Inflammatory macrophage treated with lipopolysaccharide for 1 hour (primary cell): ENCODE measurements at regions not wholly inside any gene's neighbourhood (a gene's known extent, or its start where the extent isn't known, plus 50 kb on each side); places are given as distances from the start of the nearest gene placed in this dataset.

Experiments used
- DNase-seq, 2 donors: peaks; one replicate each; pipeline ENCODE4 v3.0.0-alpha.2; 2020 to 2022

DNA sequence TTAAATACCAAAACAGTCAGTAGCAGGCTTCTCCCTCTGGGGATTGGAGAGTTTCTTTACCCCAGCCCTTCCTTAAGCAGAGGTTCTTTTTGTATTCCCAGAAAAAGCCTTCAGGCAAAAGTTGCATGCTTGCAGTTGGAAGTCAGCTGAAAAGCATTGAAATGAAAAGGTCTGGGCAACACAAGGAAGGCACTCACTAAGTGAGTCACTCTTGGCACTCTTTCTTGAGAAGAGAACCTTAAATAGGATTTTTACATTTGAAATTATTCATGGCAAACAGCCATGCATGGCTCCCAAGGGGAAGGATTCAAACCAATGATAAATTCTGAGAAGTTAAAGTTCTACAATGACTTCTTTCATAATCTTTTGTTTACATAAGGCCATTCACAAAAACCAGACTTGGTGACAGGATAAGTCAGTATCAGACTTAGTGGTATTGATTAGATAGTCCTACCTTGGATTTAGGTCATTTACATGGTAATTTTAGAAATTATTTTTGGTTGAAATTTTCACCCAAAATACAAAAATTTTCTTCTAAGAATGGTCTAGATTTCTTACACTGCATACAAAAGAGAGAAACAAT, 2068.9 kb downstream of the PCDH7 start:
- DNase-seq = no peak

DNA sequence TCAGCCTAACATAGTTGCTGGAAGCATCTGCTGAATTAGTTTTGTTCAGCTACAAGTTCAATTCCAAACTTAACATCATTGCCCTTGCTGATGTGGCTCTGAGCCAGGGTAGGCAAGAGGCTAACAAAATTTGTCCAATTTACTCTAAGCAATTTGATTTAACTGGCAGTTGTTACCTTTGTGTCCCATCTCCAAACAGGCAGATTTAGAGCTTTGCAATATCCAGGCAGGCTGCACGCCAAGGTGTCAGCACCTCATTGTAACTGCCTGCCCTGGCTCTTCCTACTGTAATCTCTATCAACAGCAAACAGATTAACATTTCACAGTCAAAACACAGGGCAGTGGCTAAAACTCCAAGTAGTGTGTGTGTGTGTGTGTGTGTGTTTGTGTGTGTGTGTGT, 2070.6 kb downstream of the PCDH7 start:
- no peak for DNase-seq

- DNase-seq = no peak
These were observed 2078.4 kb downstream of the PCDH7 start for GRCh38 chr4:32798471-32799159.

- DNase-seq = no peak
These were observed 2104.2 kb downstream of the PCDH7 start for GRCh38 chr4:32824336-32824735.

DNA sequence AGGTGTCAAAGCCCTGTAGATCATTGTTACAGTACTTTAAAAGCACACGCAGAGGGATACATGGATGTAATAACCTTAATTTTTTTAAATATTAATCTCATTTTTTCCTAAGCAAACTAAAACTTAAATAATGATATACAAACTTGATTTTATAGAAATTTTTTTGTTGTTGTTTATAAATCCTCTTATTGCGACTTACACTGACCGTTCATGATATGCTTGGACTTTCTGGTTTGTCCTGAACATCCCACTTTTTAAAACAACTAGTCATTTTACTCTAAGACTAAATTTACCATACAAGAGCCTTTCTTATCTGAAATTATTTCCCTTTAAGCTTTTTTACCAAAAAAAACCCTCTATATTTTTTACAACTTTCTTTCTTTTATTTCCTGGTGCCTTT, 2106.0 kb downstream of the PCDH7 start:
- no peak for DNase-seq

DNA sequence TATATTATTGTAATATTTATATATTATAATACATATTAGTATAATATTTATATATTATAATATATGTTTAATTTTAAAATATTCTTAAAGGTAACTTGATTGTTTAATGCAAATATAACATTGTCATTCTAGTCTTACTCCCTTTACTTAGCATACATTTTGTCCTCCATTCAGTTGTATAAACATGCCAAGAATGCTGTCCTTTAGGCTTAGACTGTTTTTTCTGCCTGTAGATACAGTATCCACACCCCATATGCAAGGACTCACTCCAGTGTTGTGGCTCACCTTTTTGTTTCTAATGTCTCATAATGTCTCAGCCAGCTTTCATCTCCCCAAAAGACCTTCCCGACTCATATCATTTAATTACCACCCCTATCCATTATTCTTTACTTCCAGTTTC, 2110.0 kb downstream of the PCDH7 start:
- DNase-seq = no peak

GRCh38 chr4:32831104-32831503, 2110.9 kb downstream of the PCDH7 start:
- DNase-seq = no peak

DNA sequence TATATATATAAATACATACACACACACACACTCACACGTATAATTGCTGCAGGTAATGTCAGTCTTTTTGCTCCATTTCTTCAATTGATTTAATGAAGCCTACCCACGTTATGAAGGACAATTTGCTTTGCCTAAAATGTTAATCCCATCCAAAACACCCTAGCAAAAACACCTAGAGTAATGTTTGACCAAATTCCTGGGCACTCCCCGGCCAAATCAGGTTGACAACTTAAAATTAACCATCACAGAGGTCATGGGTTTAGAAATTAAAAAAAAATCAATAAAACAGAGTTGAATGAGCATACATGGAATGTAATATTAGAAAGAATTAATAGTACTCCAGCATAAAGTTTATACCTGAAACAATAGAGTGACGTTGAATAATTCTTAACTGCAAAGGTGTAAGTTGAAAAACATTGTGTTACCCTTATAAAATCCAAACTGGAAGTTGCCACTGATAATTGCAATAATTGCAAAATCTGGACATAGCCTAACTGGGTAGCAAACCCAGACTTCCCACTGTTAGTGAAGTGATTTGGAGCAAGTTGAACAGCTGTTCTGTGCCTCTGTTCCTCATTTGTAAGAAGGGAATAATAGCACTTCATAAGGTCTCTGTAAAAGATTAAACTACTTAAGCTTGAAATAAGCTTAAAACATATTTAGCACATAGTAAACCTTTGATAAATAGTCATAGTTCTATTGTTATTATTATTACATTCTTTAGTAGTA, 2120.5 kb downstream of the PCDH7 start:
- DNase-seq = no peak

- DNase-seq = no peak
These were observed 2121.0 kb downstream of the PCDH7 start for GRCh38 chr4:32841217-32841616.

GRCh38 chr4:32847461-32847860, 2127.3 kb downstream of the PCDH7 start:
- no peak for DNase-seq

DNA sequence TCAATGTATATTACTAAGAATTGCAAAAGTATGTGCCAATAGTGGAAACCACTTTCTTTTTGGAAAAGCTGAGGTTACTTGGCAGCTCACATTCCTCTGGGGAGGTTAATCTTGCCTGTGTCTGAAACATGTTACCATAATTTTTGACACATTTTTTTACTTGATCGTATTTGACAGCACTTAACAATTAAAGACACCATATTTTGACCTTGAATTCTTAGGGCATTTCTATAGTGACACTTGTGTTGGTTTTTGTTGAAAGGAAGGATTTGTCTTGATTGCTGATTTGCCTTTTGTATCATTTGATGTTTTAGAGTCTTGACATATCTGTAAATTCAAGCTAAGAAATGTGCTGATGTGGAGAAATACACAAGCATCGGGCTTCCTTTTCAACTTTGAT, 2135.5 kb downstream of the PCDH7 start:
- DNase-seq = no peak

- no peak for DNase-seq
These were observed 2138.2 kb downstream of the PCDH7 start for GRCh38 chr4:32858361-32858760.

- no peak for DNase-seq
These were observed 2138.8 kb downstream of the PCDH7 start for GRCh38 chr4:32858971-32859370.

- no peak for DNase-seq
These were observed 2144.7 kb downstream of the PCDH7 start for GRCh38 chr4:32864713-32865351.

GRCh38 chr4:32876546-32876945, 2156.4 kb downstream of the PCDH7 start:
- DNase-seq = no peak

GRCh38 chr4:32879913-32880312, 2159.7 kb downstream of the PCDH7 start:
- DNase-seq = no peak

DNA sequence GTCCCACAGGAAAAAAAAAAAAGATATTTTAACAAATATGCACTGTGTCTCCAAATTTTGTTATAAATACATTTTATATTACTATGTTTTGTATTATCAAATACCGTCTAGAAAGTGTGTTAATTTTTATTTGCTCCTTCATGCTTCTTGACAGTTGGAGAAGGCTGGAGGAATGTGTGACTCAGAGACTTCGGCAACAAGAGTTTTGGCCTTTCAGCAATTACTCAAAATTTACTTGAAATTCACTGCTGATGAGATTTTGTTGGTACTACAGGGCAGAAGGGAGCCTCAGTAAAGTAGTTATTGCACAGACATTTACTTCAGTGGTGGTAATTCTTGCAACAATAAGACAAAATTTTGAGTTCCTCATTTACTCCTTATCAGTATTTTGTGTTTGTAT, 2164.0 kb downstream of the PCDH7 start:
- DNase-seq = no peak

DNA sequence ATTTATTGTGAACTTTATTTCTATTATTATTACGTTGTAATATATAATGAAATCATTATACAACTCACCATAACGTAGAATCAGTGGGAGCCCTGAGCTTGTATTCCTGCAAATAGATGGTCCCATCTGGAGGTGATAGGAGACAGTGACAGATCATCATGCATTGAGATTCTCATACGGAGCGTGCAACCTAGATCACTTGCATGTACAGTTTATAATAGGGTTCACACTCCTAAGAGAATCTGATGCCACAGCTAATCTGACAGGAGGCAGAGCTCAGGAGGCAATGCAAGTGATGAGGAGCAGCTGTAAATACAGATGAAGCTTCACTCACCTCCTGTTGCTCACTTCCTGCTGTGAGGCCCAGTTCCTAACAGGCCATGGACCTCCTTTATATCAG, 2170.2 kb downstream of the PCDH7 start:
- DNase-seq = no peak

- no peak for DNase-seq
These were observed 2188.9 kb downstream of the PCDH7 start for GRCh38 chr4:32909053-32909452.

DNA sequence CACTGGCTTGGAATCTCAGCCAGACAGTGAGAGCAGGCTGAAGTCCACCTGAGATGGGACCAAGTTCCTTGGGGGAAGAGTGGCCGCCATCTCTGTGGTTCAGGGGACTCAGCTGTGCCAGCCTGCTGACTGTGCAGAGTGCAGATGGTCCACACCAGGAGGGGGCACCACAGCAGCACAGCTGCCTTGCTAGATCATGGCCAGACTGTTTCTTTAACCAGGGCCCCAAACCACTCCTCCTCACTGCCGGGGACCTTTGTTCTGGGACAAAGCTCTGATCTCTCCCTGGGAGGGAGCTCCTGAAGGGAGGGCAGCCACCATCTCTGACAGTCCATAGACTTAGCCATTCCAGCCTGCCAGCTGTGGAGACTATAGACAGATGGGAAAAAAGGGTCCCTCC, 2189.6 kb downstream of the PCDH7 start:
- no peak for DNase-seq

- DNase-seq = no peak
These were observed 2197.4 kb downstream of the PCDH7 start for GRCh38 chr4:32917586-32917985.

GRCh38 chr4:32929796-32930699, 2209.9 kb downstream of the PCDH7 start:
- no peak for DNase-seq

- DNase-seq = no peak
These were observed 2210.5 kb downstream of the PCDH7 start for GRCh38 chr4:32930700-32931099.
